IMR-90 (cell line): ENCODE measurements at regions not wholly inside any gene's neighbourhood (a gene's known extent, or its start where the extent isn't known, plus 50 kb on each side); places are given as distances from the start of the nearest gene placed in this dataset.
"Not testable (repeated sequence)": the region's sequence is repeated elsewhere in the genome, so short reads cannot be mapped to it uniquely, and the experiment has no call there.

Experiments
- ATAC-seq: fragments of 200-7000 bp; cut with Tn5 transposase; 2 replicates; pipeline ENCODE4 v1.9.1; 2020; ENCODE audit warnings: low read depth, mild to moderate bottlenecking, moderate library complexity
- BruUV-seq: library from RNA; stranded (reverse); fragments of 400-500 nt; replicated peaks from 2 replicates; lab custom pipeline; 2021; lab: Mats Ljungman, UMichigan
- CTCF ChIA-PET: fragments of 300-600 bp; formaldehyde crosslinking; extraction: SDS; loops from one replicate; lab custom pipeline; 2021; ENCODE audit warnings: antibody characterized with exemption; lab: Yijun Ruan, JAX
- POLR2A ChIA-PET: fragments of 300-600 bp; sonication (Branson Sonifier 250); formaldehyde crosslinking; loops from one replicate; lab custom pipeline; 2022; ENCODE audit warnings: antibody characterized with exemption; ENCODE audit not compliant: unreplicated experiment; lab: Charles Lee
- DNase-seq: peaks from one replicate; pipeline ENCODE4 v3.0.0; 2013
- H2AFZ ChIP-seq: replicated peaks from 2 replicates; pipeline ENCODE3; 2013; ENCODE audit warnings: low read length, mild to moderate bottlenecking; ENCODE audit not compliant: poor library complexity
- H2AK5ac ChIP-seq: 2 replicates; pipeline ENCODE4 v1.6.1; 2013; ENCODE audit warnings: low read depth, low read length, inconsistent platforms
- H2AK9ac ChIP-seq: replicated peaks from 2 replicates; pipeline ENCODE3; 2013; ENCODE audit warnings: mild to moderate bottlenecking, low read depth, low read length, moderate library complexity; ENCODE audit not compliant: poor library complexity
- H2BK120ac ChIP-seq: 2 replicates; pipeline ENCODE4 v1.6.1; 2013; ENCODE audit warnings: low read depth, low read length, inconsistent platforms
- H2BK15ac ChIP-seq: 3 replicates; pipeline ENCODE4 v1.6.1; 2013; ENCODE audit warnings: low read depth, low read length, inconsistent platforms
- H2BK20ac ChIP-seq: 2 replicates; pipeline ENCODE4 v1.6.1; 2013; ENCODE audit warnings: low read depth, mild to moderate bottlenecking, inconsistent platforms, low read length, moderate library complexity
- H2BK5ac ChIP-seq: 2 replicates; pipeline ENCODE4 v1.6.1; 2013; ENCODE audit warnings: mild to moderate bottlenecking, low read depth, low read length, inconsistent platforms; ENCODE audit not compliant: poor library complexity, severe bottlenecking
- H3K14ac ChIP-seq: replicated peaks from 2 replicates; pipeline ENCODE4 v1.6.1; 2013; ENCODE audit warnings: low read depth, low read length, inconsistent platforms
- H3K18ac ChIP-seq: 2 replicates; pipeline ENCODE4 v1.6.1; 2013; ENCODE audit warnings: low read depth, low read length, control low read depth
- H3K23ac ChIP-seq: 2 replicates; pipeline ENCODE4 v1.6.1; 2013; ENCODE audit warnings: low read depth, low read length, inconsistent platforms
- H3K27ac ChIP-seq: 2 replicates; pipeline ENCODE4 v1.5.1; 2013; ENCODE audit warnings: mild to moderate bottlenecking, control low read depth, low read length; ENCODE audit not compliant: insufficient read depth
- H3K27me3 ChIP-seq: 2 replicates; pipeline ENCODE4 v1.6.1; 2013; ENCODE audit warnings: low read length; ENCODE audit not compliant: control insufficient read depth, insufficient read depth
- H3K36me3 ChIP-seq: 2 replicates; pipeline ENCODE4 v1.6.1; 2013; ENCODE audit warnings: low read length, mixed read lengths; ENCODE audit not compliant: control insufficient read depth, insufficient read depth
- H3K4ac ChIP-seq: 2 replicates; pipeline ENCODE4 v1.6.1; 2013; ENCODE audit warnings: low read depth, low read length, inconsistent platforms
- H3K4me1 ChIP-seq: 2 replicates; pipeline ENCODE4 v1.6.1; 2013; ENCODE audit warnings: low read length, mixed read lengths; ENCODE audit not compliant: control insufficient read depth, insufficient read depth
- H3K4me2 ChIP-seq: 2 replicates; pipeline ENCODE4 v1.6.1; 2013; ENCODE audit warnings: low read depth, mild to moderate bottlenecking, control low read depth, low read length, moderate library complexity
- H3K4me3 ChIP-seq: 2 replicates; pipeline ENCODE4 v1.5.1; 2013; ENCODE audit warnings: low read depth, mild to moderate bottlenecking, control low read depth, low read length, moderate library complexity; ENCODE audit not compliant: insufficient read depth
- H3K56ac ChIP-seq: 2 replicates; pipeline ENCODE4 v1.6.1; 2013; ENCODE audit warnings: low read length, inconsistent platforms; ENCODE audit not compliant: insufficient read depth; ENCODE audit errors: extremely low read depth
- H3K79me1 ChIP-seq, 2 experiments: 2 replicates each; pipeline ENCODE4 v1.6.1; 2013; ENCODE audit warnings: low read length in 2 of 2, inconsistent platforms in 1 of 2, low read depth in 1 of 2
- H3K9ac ChIP-seq: 2 replicates; pipeline ENCODE4 v1.6.1; 2013; ENCODE audit warnings: low read depth, low read length, control low read depth
- H3K9me1 ChIP-seq: 2 replicates; pipeline ENCODE4 v1.6.1; 2013; ENCODE audit warnings: low read length, inconsistent platforms; ENCODE audit not compliant: insufficient read depth
- H3K9me3 ChIP-seq: 2 replicates; pipeline ENCODE4 v1.6.1; 2013; ENCODE audit warnings: low read length; ENCODE audit not compliant: control insufficient read depth, insufficient read depth
- H4K20me1 ChIP-seq: 2 replicates; pipeline ENCODE4 v1.6.1; 2013; ENCODE audit warnings: low read length, inconsistent platforms; ENCODE audit not compliant: insufficient read depth
- H4K5ac ChIP-seq: 2 replicates; pipeline ENCODE4 v1.6.1; 2013; ENCODE audit warnings: mild to moderate bottlenecking, low read depth, low read length, control low read depth
- H4K8ac ChIP-seq, 2 experiments: 2 replicates each; pipeline ENCODE4 v1.6.1; 2013; ENCODE audit warnings: low read depth in 2 of 2, low read length in 2 of 2, control low read depth in 1 of 2, inconsistent platforms in 1 of 2
- H4K91ac ChIP-seq: 2 replicates; pipeline ENCODE4 v1.6.1; 2013; ENCODE audit warnings: low read depth, low read length, inconsistent platforms; ENCODE audit not compliant: insufficient read depth
- WGBS, 2 experiments: methylation state at CpG; one replicate each; pipeline versions ENCODE4 v1.1.5 to v1.1.7; 2013; ENCODE audit warnings: missing lambda C conversion rate in 2 of 2; ENCODE audit not compliant: insufficient read length in 1 of 2; ENCODE audit errors: extremely low coverage in 2 of 2; 5-methylcytosine and 5-hydroxymethylcytosine counted together
- dilution Hi-C: fragments of 300-500 bp; cut with HindIII; formaldehyde crosslinking; loops from one replicate; pipeline ENCODE4 v1.14.3; 2018; ENCODE audit warnings: low sequenced_read_pairs; ENCODE audit not compliant: unreplicated experiment
- in situ Hi-C: fragments of 300-500 bp; cut with MboI; formaldehyde crosslinking; loops from 3 replicates; pipeline ENCODE4 v1.14.3; 2019; ENCODE audit warnings: low sequenced_read_pairs, inconsistent platforms, mixed read lengths
- intact Hi-C: fragments of 100-400 bp; cut with micrococcal nuclease; formaldehyde crosslinking; loops from 2 replicates; pipeline ENCODE4 v1.10.0; 2022

DNA sequence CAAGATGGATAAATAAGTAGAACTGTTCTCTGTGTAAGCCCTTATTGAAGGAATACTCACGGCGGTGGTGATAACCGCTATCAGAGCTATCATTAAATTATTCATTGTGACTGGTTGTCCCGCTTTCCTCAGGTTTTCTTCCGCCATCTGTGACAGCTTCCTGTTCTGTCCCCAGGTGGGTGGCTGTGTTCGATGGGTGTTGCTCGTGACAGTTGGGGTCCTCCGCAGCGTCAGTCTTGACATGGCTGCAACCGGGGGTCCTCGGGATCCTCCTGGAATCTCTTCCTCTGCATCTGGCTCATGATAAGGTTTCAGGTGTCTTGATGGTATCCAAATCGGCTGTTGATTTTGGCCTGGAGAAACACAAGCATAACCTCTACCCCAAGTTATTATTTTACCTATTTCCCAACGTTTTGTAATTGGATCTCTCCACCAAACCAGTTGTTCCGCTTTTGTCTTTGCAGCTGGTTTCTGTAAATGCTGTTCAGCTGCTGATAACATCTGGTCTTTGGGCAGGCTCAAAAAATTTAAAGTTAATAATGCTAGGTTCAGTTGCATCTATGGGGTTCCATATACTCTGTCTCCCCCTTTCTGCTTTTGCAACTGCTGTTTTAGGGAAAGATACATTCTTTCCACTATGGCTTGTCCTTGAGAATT lies 58.1 kb upstream of the INSIG1 start:
- H3K27ac ChIP-seq, H2BK20ac ChIP-seq, H3K56ac ChIP-seq, dilution Hi-C loops, H4K8ac ChIP-seq, DNase-seq, in situ Hi-C loops, H3K9me3 ChIP-seq, ATAC-seq, H3K4me1 ChIP-seq, H4K20me1 ChIP-seq, H2AFZ ChIP-seq, H2BK15ac ChIP-seq, H3K79me1 ChIP-seq, H3K27me3 ChIP-seq, CTCF ChIA-PET, H3K4me3 ChIP-seq, H3K9me1 ChIP-seq, H3K23ac ChIP-seq, H3K9ac ChIP-seq, H4K5ac ChIP-seq, BruUV-seq, H2BK120ac ChIP-seq, POLR2A ChIA-PET, H2AK5ac ChIP-seq, H3K4me2 ChIP-seq, H3K14ac ChIP-seq, H2AK9ac ChIP-seq, H4K91ac ChIP-seq, H3K4ac ChIP-seq, H2BK5ac ChIP-seq, H3K36me3 ChIP-seq, H3K18ac ChIP-seq: not testable (repeated sequence)
- intact Hi-C loops = loop anchor here (5.0 kb wide), 1 partner anchor 1498 kb away; no protein-coding TSS in a partner anchor
- 93% methylated on average over 3 of the region's 14 CpGs; no CpG with 5 or more reads in 1 of the 2 experiments for WGBS, 2 experiments
